Prostate gland (tissue), 2 donors: ENCODE measurements at regions not wholly inside any gene's neighbourhood (a gene's known extent, or its start where the extent isn't known, plus 50 kb on each side); places are given as distances from the start of the nearest gene placed in this dataset.

Experiments
- POLR2A ChIP-seq: fragments of 450-650 bp; IDR thresholded peaks from one replicate; pipeline ENCODE4 v1.6.1; 2016; ENCODE audit warnings: antibody characterized with exemption, mild to moderate bottlenecking
- TF ChIP-seq, protein P1 (sequence below), 4 experiments: fragments of 200-600 bp in 2 of 4; fragments of 450-650 bp in 2 of 4; sonication (generic) in 2 of 4; IDR thresholded peaks; 1 replicate in 3 of 4; 2 replicates in 1 of 4; pipeline ENCODE4 v1.5.1; 2016 to 2019; ENCODE audit warnings: antibody characterized with exemption in 4 of 4, mild to moderate bottlenecking in 2 of 4, moderate library complexity in 2 of 4

DNA sequence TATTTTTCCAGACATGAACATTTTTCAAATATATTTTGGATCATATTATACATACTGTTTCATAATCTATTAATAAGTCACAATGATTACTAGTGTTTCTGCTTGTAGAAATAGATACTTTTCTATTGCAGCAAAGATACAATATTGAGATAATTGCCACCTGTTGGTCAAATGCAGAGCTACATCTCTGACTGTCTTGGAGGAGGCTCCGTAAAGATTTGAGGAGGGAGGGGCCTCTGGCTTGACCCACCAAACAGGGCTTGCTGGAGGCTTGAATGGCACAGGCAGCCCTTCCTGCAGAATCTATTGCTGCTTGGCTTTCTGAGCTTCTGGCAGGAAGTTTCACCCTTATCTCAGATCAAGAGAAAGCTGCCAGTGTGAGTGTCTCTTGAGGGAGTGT, 99.3 kb upstream of the ARMCX2 start:
- TF ChIP-seq POLR2A: no peak
- TF ChIP-seq, protein P1, sequence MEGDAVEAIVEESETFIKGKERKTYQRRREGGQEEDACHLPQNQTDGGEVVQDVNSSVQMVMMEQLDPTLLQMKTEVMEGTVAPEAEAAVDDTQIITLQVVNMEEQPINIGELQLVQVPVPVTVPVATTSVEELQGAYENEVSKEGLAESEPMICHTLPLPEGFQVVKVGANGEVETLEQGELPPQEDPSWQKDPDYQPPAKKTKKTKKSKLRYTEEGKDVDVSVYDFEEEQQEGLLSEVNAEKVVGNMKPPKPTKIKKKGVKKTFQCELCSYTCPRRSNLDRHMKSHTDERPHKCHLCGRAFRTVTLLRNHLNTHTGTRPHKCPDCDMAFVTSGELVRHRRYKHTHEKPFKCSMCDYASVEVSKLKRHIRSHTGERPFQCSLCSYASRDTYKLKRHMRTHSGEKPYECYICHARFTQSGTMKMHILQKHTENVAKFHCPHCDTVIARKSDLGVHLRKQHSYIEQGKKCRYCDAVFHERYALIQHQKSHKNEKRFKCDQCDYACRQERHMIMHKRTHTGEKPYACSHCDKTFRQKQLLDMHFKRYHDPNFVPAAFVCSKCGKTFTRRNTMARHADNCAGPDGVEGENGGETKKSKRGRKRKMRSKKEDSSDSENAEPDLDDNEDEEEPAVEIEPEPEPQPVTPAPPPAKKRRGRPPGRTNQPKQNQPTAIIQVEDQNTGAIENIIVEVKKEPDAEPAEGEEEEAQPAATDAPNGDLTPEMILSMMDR (IDR thresholded peaks at IDR 0.05): peak in 2 of 4 experiments; percentile 26 to 32
